HepG2 (cell line): ENCODE measurements at regions not wholly inside any gene's neighbourhood (a gene's known extent, or its start where the extent isn't known, plus 50 kb on each side); places are given as distances from the start of the nearest gene placed in this dataset.

ENCODE experiments used
- ARNTL ChIP-seq: sonication (generic); formaldehyde crosslinking; IDR thresholded peaks from 2 replicates; pipeline ENCODE4 v1.4.0; 2020; ENCODE audit warnings: mild to moderate bottlenecking, missing genetic modification reagents
- ATF6 ChIP-seq: sonication (generic); formaldehyde crosslinking; conservative IDR thresholded peaks from 2 replicates; pipeline ENCODE4 v1.4.0; 2020; ENCODE audit warnings: missing genetic modification reagents
- CEBPB ChIP-seq: IDR thresholded peaks from 2 replicates; pipeline ENCODE4 v1.6.1; 2011; ENCODE audit warnings: low read depth, low read length, improper control_type of control experiment, borderline replicate concordance
- ETS1 ChIP-seq: sonication (generic); formaldehyde crosslinking; IDR thresholded peaks from 2 replicates; pipeline ENCODE4 v1.4.0; 2020; ENCODE audit warnings: missing genetic modification reagents
- HOXA3 ChIP-seq: sonication (generic); formaldehyde crosslinking; IDR thresholded peaks from 2 replicates; pipeline ENCODE4 v1.5.0; 2020; ENCODE audit warnings: missing genetic modification reagents
- IKZF5 ChIP-seq: IDR thresholded peaks from 2 replicates; pipeline ENCODE4 v1.6.1; 2018; ENCODE audit warnings: missing genetic modification reagents, mild to moderate bottlenecking, missing compliant biosample characterization
- KLF15 ChIP-seq: sonication (generic); formaldehyde crosslinking; IDR thresholded peaks from 2 replicates; pipeline ENCODE4 v1.8.1; 2023; ENCODE audit warnings: borderline replicate concordance, mild to moderate bottlenecking, inconsistent platforms, missing genetic modification reagents, mixed read lengths
- KLF16 ChIP-seq, 2 experiments: sonication (generic) in 1 of 2; formaldehyde crosslinking in 1 of 2; IDR thresholded peaks; 2 replicates each; pipeline versions ENCODE4 v1.6.1 to v1.8.0; 2016 to 2023; ENCODE audit warnings: missing genetic modification reagents in 2 of 2, missing compliant biosample characterization in 1 of 2
- NFE2 ChIP-seq: sonication (generic); formaldehyde crosslinking; IDR thresholded peaks from 2 replicates; pipeline ENCODE4 v1.4.0; 2020; ENCODE audit warnings: missing genetic modification reagents
- PCBP2 ChIP-seq: fragments of 200-400 bp; formaldehyde crosslinking; optimal IDR thresholded peaks from 2 replicates; pipeline ENCODE3; 2018; ENCODE audit warnings: low read length, low read depth; ENCODE audit not compliant: poor library complexity, severe bottlenecking
- SNAPC2 ChIP-seq: sonication (generic); formaldehyde crosslinking; IDR thresholded peaks from 2 replicates; pipeline ENCODE4 v1.8.1; 2022; ENCODE audit warnings: mild to moderate bottlenecking, missing genetic modification reagents
- STAT6 ChIP-seq: sonication (generic); formaldehyde crosslinking; IDR thresholded peaks from 2 replicates; pipeline ENCODE4 v1.4.0; 2020; ENCODE audit warnings: missing genetic modification reagents, mild to moderate bottlenecking, borderline replicate concordance
- TBX3 ChIP-seq: fragments of 450-650 bp; IDR thresholded peaks from 2 replicates; pipeline ENCODE4 v1.6.1; 2017; ENCODE audit warnings: antibody characterized with exemption, mild to moderate bottlenecking, inconsistent platforms, borderline replicate concordance
- ZBTB2 ChIP-seq: sonication (generic); formaldehyde crosslinking; IDR thresholded peaks from 2 replicates; pipeline ENCODE4 v1.8.0; 2022; ENCODE audit warnings: low read depth, missing genetic modification reagents
- ZFP41 ChIP-seq: sonication (generic); formaldehyde crosslinking; IDR thresholded peaks from 2 replicates; pipeline ENCODE4 v1.4.0; 2020; ENCODE audit warnings: mild to moderate bottlenecking, missing genetic modification reagents, borderline replicate concordance
- ZNF350 ChIP-seq: sonication (generic); formaldehyde crosslinking; IDR thresholded peaks from 2 replicates; pipeline ENCODE4 v1.4.0; 2020; ENCODE audit warnings: mild to moderate bottlenecking, low read depth, missing genetic modification reagents, borderline replicate concordance
- ZNF570 ChIP-seq: sonication (generic); formaldehyde crosslinking; IDR thresholded peaks from 2 replicates; pipeline ENCODE4 v1.4.0; 2020; ENCODE audit warnings: mild to moderate bottlenecking, missing genetic modification reagents, borderline replicate concordance
- ZNF580 ChIP-seq: IDR thresholded peaks from 2 replicates; pipeline ENCODE4 v1.6.1; 2016; ENCODE audit warnings: low read depth, borderline replicate concordance
- ZNF605 ChIP-seq: sonication (generic); formaldehyde crosslinking; IDR thresholded peaks from 2 replicates; pipeline ENCODE4 v1.8.0; 2022; ENCODE audit warnings: mild to moderate bottlenecking, missing genetic modification reagents

- TF ChIP-seq SNAPC2 (CRISPR knock-in tag) (no peak), ZNF580 (CRISPR knock-in tag) (no peak), KLF16 (CRISPR knock-in tag; IDR thresholded peaks at IDR 0.05) (no peak), ZNF570 (CRISPR knock-in tag) (no peak), IKZF5 (CRISPR knock-in tag) (0 out of 2 replicates have a peak, but pooled peaks have one; percentile 18), ZFP41 (no peak), HOXA3 (CRISPR knock-in tag) (no peak), ARNTL (CRISPR knock-in tag) (no peak), ATF6 (CRISPR knock-in tag) (no peak), STAT6 (CRISPR knock-in tag) (no peak), TBX3 (no peak), ZNF350 (CRISPR knock-in tag) (no peak), PCBP2 (no peak), ZNF605 (CRISPR knock-in tag) (no peak), KLF15 (CRISPR knock-in tag) (no peak), ETS1 (CRISPR knock-in tag) (no peak), NFE2 (CRISPR knock-in tag) (no peak), ZBTB2 (CRISPR knock-in tag) (no peak), CEBPB (0 out of 2 replicates have a peak, but pooled peaks have one; percentile 12)
These were observed 916.5 kb downstream of the AACS start (continued) for GRCh38 chr12:125981610-125982253.
